Globus pallidus (tissue), 1 donor: ENCODE measurements at regions not wholly inside any gene's neighbourhood (a gene's known extent, or its start where the extent isn't known, plus 50 kb on each side); places are given as distances from the start of the nearest gene placed in this dataset.
"Not testable (repeated sequence)": the region's sequence is repeated elsewhere in the genome, so short reads cannot be mapped to it uniquely, and the experiment has no call there.

ENCODE experiments used
- DNase-seq: peaks from one replicate; pipeline ENCODE4 v3.0.0-alpha.2; 2015; ENCODE audit warnings: low spot score

DNA sequence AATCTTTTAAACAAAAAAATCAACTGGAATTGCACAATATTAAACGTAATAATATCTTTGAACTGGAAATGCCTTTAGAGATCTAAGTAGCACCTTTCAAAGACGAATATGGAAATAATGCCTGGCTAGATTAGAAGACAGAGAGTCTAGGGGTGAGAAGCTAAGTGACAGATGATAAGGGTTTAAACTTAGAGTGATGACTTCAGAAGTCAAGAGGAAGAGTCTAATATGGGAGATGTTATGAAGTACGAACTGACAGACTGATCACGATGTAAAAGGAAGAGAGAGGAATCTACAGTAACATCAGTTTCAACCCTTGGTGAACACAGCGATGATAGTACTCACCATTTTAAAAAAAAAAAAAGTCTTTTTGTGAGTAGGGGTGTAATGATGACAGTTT is 57.9 kb downstream of the HINT1 start:
- DNase-seq, result no peak

DNA sequence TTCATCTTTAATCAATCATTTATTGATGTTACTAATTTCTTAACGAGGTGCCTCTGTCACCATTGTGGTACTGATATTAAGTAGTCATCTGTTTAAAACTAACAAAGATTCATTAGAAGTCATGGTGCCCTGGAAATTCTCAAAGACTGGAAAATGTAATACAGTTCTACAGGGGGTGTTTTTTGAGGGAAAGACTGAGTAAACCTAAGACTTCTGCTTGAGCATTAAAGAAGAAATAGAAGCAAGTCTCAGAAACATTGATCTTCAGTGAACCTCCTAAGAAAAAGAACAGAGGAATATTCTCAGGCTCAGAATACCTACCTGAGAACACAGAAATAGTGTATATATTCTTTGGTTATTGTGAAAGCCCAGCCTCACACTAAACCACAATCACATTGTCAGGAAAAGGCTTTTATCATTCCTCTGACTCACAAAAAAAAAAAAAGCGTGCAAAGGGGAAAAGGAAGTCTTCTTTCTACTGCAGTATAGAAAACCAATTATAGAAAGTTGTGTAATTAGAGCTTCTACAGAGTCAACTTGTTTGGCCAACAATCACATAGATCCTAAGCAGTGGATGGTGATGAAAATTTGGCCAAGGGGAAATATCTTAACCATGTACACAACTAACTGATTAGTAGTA is 60.8 kb downstream of the HINT1 start:
- DNase-seq, result no peak

- DNase-seq, result no peak
These were observed 68.0 kb downstream of the HINT1 start for GRCh38 chr5:131096774-131097710.

- not testable (repeated sequence) for DNase-seq
These were observed 69.5 kb downstream of the HINT1 start for GRCh38 chr5:131095561-131095960.

GRCh38 chr5:131084436-131084835 is 80.6 kb downstream of the HINT1 start:
- no peak for DNase-seq

GRCh38 chr5:131081913-131082488 is 83.1 kb downstream of the HINT1 start:
- no peak for DNase-seq

DNA sequence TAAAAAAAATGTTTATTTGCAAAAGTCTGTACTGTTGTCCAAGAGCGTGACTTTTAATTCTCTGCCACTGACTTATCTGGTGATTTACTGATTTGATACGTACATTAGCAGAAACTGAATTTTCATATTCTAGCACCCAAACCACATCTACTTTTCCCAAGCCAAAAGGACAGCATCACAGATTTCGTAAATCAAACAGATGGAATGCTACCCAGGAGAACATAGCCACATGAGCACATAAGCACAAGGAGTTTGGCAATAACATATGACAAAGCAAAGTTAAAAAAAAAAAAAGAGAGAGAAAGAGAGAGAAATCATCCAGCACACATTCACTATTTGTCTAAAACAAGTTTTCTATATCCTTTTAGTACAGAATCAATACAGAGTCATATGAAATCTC is 83.7 kb downstream of the HINT1 start:
- no peak for DNase-seq

- no peak for DNase-seq
These were observed 85.8 kb downstream of the HINT1 start for GRCh38 chr5:131079232-131079631.

GRCh38 chr5:131068893-131069643 is 96.0 kb downstream of the HINT1 start:
- peak; percentile 93 for DNase-seq

DNA sequence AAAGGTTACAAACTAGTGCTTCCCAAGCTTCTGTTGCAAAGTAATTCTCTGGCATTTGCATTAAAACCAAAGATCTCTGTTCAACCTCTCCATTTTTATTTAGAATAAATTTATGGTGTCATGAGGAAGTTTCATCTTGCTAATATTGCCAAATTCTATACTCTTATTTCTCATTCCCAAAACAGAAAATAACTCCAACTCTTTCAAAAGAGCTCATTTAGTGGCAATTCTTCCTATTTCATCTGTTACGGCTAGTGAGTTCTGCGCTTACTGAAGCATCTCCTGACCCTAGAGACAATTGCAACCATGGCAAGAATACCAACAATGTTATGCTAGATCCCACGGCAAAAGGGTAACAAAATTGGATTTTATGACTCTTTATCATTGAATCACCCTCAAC is 97.0 kb downstream of the HINT1 start:
- no peak for DNase-seq

DNA sequence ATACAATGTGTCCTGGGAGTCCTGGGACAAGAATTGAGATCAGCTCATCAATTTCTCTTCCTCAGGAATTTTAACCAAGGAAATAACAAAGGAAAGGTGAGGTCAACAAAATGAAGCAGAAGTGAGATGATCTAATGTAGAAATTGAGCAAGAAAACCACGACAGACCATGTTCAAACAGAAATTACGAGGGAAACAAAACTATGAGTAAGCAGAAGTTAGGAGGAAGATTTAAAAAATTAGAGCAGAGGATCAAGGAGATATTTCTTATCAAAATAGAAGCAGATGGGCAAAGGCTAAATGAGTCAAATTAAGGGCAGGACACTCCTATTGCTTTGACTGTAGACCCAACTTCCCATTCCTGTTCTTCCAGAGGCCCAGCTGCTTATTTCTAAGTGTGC is 97.4 kb downstream of the HINT1 start:
- no peak for DNase-seq

- no peak for DNase-seq
These were observed 100.2 kb downstream of the HINT1 start for GRCh38 chr5:131064669-131065371.

- DNase-seq, result no peak
These were observed 122.9 kb downstream of the HINT1 start for GRCh38 chr5:131042021-131042789.

- no peak for DNase-seq
These were observed 141.6 kb downstream of the HINT1 start for GRCh38 chr5:131023498-131023865.

DNA sequence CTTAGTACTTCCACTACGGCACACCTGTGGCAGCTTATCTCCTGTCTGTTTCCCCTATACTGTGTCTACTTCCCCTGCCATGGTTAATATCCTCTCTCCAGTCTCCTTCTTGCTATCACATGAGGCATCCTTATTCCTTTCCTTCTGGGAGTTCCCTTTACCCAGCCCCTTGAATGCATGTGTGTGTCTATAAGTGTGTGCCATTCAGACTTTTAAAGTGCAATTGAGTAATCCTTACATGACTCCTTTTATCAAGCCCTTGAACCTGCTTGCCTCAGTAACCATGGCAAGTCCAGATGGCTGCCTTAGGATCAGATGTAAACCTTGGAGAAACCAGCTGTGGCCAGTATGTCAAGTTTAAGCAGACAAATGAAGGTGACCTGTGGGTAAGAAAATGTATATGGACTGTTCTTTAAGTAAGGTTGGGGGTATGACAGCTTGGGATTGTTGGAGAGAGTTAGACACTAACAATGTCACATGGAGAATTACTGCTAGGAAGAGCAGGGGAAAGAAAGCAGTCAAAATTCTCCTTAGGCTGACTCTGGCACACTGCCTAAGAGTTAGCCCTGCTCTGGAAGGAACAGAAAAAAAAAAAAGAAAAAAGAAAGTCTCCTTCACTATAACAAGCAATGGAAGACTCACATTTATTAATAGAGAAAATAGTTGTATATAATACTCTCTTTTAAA is 142.1 kb downstream of the HINT1 start:
- no peak for DNase-seq

DNA sequence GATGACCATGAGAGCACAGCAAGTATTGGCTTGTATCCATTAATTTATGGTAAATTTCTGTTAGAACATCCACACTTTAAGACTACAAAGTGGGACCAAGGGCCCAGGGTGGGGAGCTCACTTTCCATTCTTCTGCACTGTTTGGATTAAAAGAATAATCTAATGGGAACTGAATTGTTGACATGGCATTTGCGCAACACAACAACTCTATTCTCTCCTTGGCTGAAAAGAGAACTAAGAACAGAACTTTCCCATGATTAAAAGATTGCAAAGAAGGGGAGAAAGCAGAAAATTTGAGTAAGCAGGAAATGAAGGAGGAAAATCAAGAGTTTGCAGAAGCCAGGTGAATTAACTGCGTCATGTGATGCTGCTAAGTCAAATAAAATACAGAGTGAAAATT is 143.4 kb downstream of the HINT1 start:
- DNase-seq, result no peak

GRCh38 chr5:131019601-131020315 is 145.3 kb downstream of the HINT1 start:
- DNase-seq, result no peak

DNA sequence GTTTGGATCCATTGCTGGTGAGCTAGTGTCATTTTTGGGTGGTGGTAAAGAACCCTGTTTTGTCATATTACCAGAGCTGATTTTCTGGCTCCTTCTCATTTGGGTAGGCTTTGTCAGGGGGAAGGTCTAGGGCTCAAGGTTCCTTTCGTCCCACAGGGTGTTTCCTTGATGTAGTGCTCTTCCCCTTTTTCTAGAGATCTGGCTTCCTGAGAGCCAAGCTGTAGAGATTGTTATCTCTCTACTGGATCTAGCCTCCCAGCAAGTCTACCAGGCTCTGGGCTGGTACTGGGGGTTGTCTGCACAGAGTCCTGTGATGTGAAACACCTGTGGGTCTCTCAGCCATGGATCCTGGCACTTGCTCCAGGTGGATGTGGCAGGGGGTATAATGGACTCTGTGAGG is 145.9 kb downstream of the HINT1 start:
- no peak for DNase-seq

- DNase-seq, result no peak
These were observed 156.7 kb downstream of the HINT1 start for GRCh38 chr5:131008329-131008728.
